Keratinocyte (primary cell): ENCODE measurements at regions not wholly inside any gene's neighbourhood (a gene's known extent, or its start where the extent isn't known, plus 50 kb on each side); places are given as distances from the start of the nearest gene placed in this dataset.

Source experiments
- EZH2 ChIP-seq: IDR thresholded peaks from one replicate; pipeline ENCODE4 v1.6.1; 2012; ENCODE audit warnings: inconsistent platforms, mild to moderate bottlenecking, low read length, moderate library complexity
- TF ChIP-seq, protein P1 (sequence below), 3 experiments: IDR thresholded peaks in 1 of 3; conservative IDR thresholded peaks in 1 of 3; optimal IDR thresholded peaks in 1 of 3; 2 replicates in 2 of 3; 3 replicates in 1 of 3; pipeline versions ENCODE3 to v1.5.1; 2011; ENCODE audit warnings: low read length in 3 of 3, mild to moderate bottlenecking in 3 of 3, moderate library complexity in 2 of 3, control low read depth in 1 of 3, inconsistent platforms in 1 of 3; ENCODE audit not compliant: insufficient read depth in 2 of 3; ENCODE audit errors: extremely low read depth in 1 of 3

DNA sequence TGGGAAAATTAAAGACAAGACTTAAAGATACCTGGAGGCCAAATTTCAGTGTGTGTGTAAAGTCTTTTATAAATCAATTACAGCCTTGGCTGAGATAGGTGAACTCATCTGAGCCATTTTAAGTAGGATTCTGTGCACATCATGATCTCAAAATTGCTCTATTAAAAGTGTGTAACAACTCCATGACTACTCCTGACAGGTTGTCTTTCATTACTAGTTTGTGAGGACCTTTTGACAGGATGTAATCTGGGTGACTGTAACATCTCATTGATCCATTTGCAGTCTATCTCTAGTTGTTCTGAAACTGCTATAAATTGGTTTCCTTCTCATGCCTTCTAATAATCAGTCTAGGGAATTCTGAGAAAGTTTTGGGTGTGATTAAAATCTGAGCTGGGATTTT is 753.3 kb downstream of the SLITRK5 start:
- TF ChIP-seq, protein P1, sequence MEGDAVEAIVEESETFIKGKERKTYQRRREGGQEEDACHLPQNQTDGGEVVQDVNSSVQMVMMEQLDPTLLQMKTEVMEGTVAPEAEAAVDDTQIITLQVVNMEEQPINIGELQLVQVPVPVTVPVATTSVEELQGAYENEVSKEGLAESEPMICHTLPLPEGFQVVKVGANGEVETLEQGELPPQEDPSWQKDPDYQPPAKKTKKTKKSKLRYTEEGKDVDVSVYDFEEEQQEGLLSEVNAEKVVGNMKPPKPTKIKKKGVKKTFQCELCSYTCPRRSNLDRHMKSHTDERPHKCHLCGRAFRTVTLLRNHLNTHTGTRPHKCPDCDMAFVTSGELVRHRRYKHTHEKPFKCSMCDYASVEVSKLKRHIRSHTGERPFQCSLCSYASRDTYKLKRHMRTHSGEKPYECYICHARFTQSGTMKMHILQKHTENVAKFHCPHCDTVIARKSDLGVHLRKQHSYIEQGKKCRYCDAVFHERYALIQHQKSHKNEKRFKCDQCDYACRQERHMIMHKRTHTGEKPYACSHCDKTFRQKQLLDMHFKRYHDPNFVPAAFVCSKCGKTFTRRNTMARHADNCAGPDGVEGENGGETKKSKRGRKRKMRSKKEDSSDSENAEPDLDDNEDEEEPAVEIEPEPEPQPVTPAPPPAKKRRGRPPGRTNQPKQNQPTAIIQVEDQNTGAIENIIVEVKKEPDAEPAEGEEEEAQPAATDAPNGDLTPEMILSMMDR (optimal IDR thresholded peaks at IDR 0.05 in 1 of 3, IDR thresholded peaks at IDR 0.05 in 1 of 3, conservative IDR thresholded peaks at IDR 0.05 in 1 of 3; ENCODE audit: extremely low read depth in 1 of 3, insufficient read depth in 2 of 3, low read length in 3 of 3): no peak
- TF ChIP-seq EZH2: no peak
